Caco-2 (cell line): ENCODE measurements at regions not wholly inside any gene's neighbourhood (a gene's known extent, or its start where the extent isn't known, plus 50 kb on each side); places are given as distances from the start of the nearest gene placed in this dataset.

ENCODE experiments used
- BruUV-seq: library from RNA; stranded (reverse); fragments of 400-500 nt; replicated peaks from 2 replicates; lab custom pipeline; 2021; lab: Mats Ljungman, UMichigan
- CTCF ChIA-PET: fragments of 300-600 bp; sonication (Branson Sonifier 250); formaldehyde crosslinking; loops from one replicate; lab custom pipeline; 2022; ENCODE audit warnings: antibody characterized with exemption; lab: Charles Lee
- POLR2A ChIA-PET: fragments of 300-600 bp; sonication (Branson Sonifier 250); formaldehyde crosslinking; loops from one replicate; lab custom pipeline; 2022; ENCODE audit warnings: antibody characterized with exemption; lab: Charles Lee
- DNase-seq, 2 experiments: peaks; one replicate each; pipeline versions ENCODE4 v3.0.0 to v3.0.0-alpha.2; 2020 to 2022
- H3K27me3 ChIP-seq: replicated peaks from 2 replicates; pipeline ENCODE4 v1.6.0; 2011; ENCODE audit warnings: low read length; ENCODE audit not compliant: control insufficient read depth, insufficient read depth
- H3K36me3 ChIP-seq: 2 replicates; pipeline ENCODE4 v1.5.1; 2011; ENCODE audit warnings: low read length; ENCODE audit not compliant: control insufficient read depth, insufficient read depth
- H3K4me1 ChIP-seq: fragments of 250-450 bp; sonication (Bioruptor Pico); 2 replicates; pipeline ENCODE4 v1.5.1; 2020; ENCODE audit warnings: mild to moderate bottlenecking
- H3K4me3 ChIP-seq: 2 replicates; pipeline ENCODE4 v1.5.1; 2011; ENCODE audit warnings: low read depth, mild to moderate bottlenecking, control low read depth, low read length
- H3K9me3 ChIP-seq: fragments of 250-450 bp; sonication (Bioruptor Pico); 2 replicates; pipeline ENCODE4 v1.5.1; 2020; ENCODE audit warnings: mild to moderate bottlenecking, moderate library complexity
- H3K27ac Mint-ChIP-seq: one replicate; pipeline ENCODE4 v1.8.0; 2022; ENCODE audit warnings: mixed read lengths; ENCODE audit not compliant: unreplicated experiment
- H3K27me3 Mint-ChIP-seq: one replicate; pipeline ENCODE4 v1.8.0; 2022; ENCODE audit warnings: mixed read lengths; ENCODE audit not compliant: insufficient read depth, unreplicated experiment
- H3K36me3 Mint-ChIP-seq: one replicate; pipeline ENCODE4 v1.8.0; 2022; ENCODE audit warnings: mild to moderate bottlenecking, mixed read lengths; ENCODE audit not compliant: insufficient read depth, unreplicated experiment
- H3K4me1 Mint-ChIP-seq: one replicate; pipeline ENCODE4 v1.8.0; 2022; ENCODE audit warnings: low read depth, mixed read lengths; ENCODE audit not compliant: unreplicated experiment
- H3K4me3 Mint-ChIP-seq: one replicate; pipeline ENCODE4 v1.8.0; 2022; ENCODE audit warnings: mild to moderate bottlenecking, moderate library complexity, mixed read lengths; ENCODE audit not compliant: unreplicated experiment
- H3K9me3 Mint-ChIP-seq: one replicate; pipeline ENCODE4 v1.8.0; 2022; ENCODE audit warnings: mixed read lengths; ENCODE audit not compliant: unreplicated experiment
- CTCF ChIP-seq, 2 experiments: fragments of 200-600 bp in 1 of 2; IDR thresholded peaks; 1 replicate in 1 of 2; 2 replicates in 1 of 2; pipeline versions ENCODE4 v1.5.1 to v1.8.0; 2011 to 2022; ENCODE audit warnings: antibody characterized with exemption in 1 of 2, control low read depth in 1 of 2, inconsistent platforms in 1 of 2, low read depth in 1 of 2, low read length in 1 of 2, mild to moderate bottlenecking in 1 of 2, moderate library complexity in 1 of 2; ENCODE audit not compliant: insufficient read depth in 1 of 2, severe bottlenecking in 1 of 2, unreplicated experiment in 1 of 2
- intact Hi-C: fragments of 100-400 bp; cut with micrococcal nuclease; formaldehyde crosslinking; loops from one replicate; pipeline ENCODE4 v1.10.0; 2022; ENCODE audit not compliant: unreplicated experiment

GRCh38 chr13:48839171-48839570 lies 136.5 kb upstream of the FNDC3A start:
- DNase-seq: no peak
- Mint-ChIP-seq H3K27me3 (peaks cover 20% of the 10 kb centered on the region), H3K27ac (no peak overlapping the region), H3K4me1 (peaks cover 10% of the 10 kb centered on the region), H3K9me3 (no peaks in the 10 kb centered on the region), H3K36me3 (no peaks in the 10 kb centered on the region), H3K4me3 (no peak overlapping the region)
- H3K36me3 ChIP-seq: no peaks in the 10 kb centered on the region
- H3K9me3 ChIP-seq: no peaks in the 10 kb centered on the region
- H3K4me3 ChIP-seq: no peak overlapping the region
- CTCF ChIA-PET: no interaction called here
- no TSS peak for BruUV-seq
- POLR2A ChIA-PET: no interaction called here
- no peaks in the 10 kb centered on the region; the same call in 1 of the 2 replicates for H3K27me3 ChIP-seq
- no peaks in the 10 kb centered on the region for H3K4me1 ChIP-seq
- intact Hi-C loops: no loop called here
- TF ChIP-seq CTCF (IDR thresholded peaks at IDR 0.05; ENCODE audit: insufficient read depth in 1 of 2, low read depth in 1 of 2, low read length in 1 of 2, severe bottlenecking in 1 of 2, unreplicated experiment in 1 of 2): no peak

- no peaks in the 10 kb centered on the region for H3K36me3 Mint-ChIP-seq
- no TSS peak for BruUV-seq
- POLR2A ChIA-PET: no interaction called here
- no peak overlapping the region for H3K4me3 Mint-ChIP-seq
- no peak overlapping the region for H3K27ac Mint-ChIP-seq
- Histone ChIP-seq H3K27me3 (no peaks in the 10 kb centered on the region; the same call in 1 of the 2 replicates), H3K4me1 (no peaks in the 10 kb centered on the region), H3K9me3 (no peaks in the 10 kb centered on the region), H3K4me3 (no peak overlapping the region), H3K36me3 (no peaks in the 10 kb centered on the region)
- CTCF ChIA-PET: no interaction called here
- intact Hi-C loops: no loop called here
- H3K27me3 Mint-ChIP-seq: peaks cover 23% of the 10 kb centered on the region
- H3K4me1 Mint-ChIP-seq: peaks cover 10% of the 10 kb centered on the region
- H3K9me3 Mint-ChIP-seq: no peaks in the 10 kb centered on the region
- TF ChIP-seq CTCF (IDR thresholded peaks at IDR 0.05; ENCODE audit: insufficient read depth in 1 of 2, low read depth in 1 of 2, low read length in 1 of 2, severe bottlenecking in 1 of 2, unreplicated experiment in 1 of 2): no peak
- DNase-seq: no peak
Observed at GRCh38 chr13:48840366-48840765, 135.3 kb upstream of the FNDC3A start.

GRCh38 chr13:48842316-48842715 lies 133.4 kb upstream of the FNDC3A start:
- Histone ChIP-seq H3K27me3 (no peaks in the 10 kb centered on the region; the same call in 1 of the 2 replicates), H3K36me3 (no peaks in the 10 kb centered on the region), H3K4me3 (no peak overlapping the region), H3K4me1 (no peaks in the 10 kb centered on the region), H3K9me3 (no peaks in the 10 kb centered on the region)
- H3K4me3 Mint-ChIP-seq: no peak overlapping the region
- intact Hi-C loops: no loop called here
- no peak for TF ChIP-seq CTCF (IDR thresholded peaks at IDR 0.05; ENCODE audit: insufficient read depth in 1 of 2, low read depth in 1 of 2, low read length in 1 of 2, severe bottlenecking in 1 of 2, unreplicated experiment in 1 of 2)
- H3K4me1 Mint-ChIP-seq: peaks cover 10% of the 10 kb centered on the region
- ChIA-PET CTCF (no interaction called here), POLR2A (no interaction called here)
- H3K36me3 Mint-ChIP-seq: no peaks in the 10 kb centered on the region
- DNase-seq: no peak
- peaks cover 24% of the 10 kb centered on the region for H3K27me3 Mint-ChIP-seq
- no peaks in the 10 kb centered on the region for H3K9me3 Mint-ChIP-seq
- no TSS peak for BruUV-seq
- H3K27ac Mint-ChIP-seq: no peak overlapping the region
